GM18498 (cell line): ENCODE measurements at regions not wholly inside any gene's neighbourhood (a gene's known extent, or its start where the extent isn't known, plus 50 kb on each side); places are given as distances from the start of the nearest gene placed in this dataset.
"Not testable (repeated sequence)": the region's sequence is repeated elsewhere in the genome, so short reads cannot be mapped to it uniquely, and the experiment has no call there.

ENCODE experiments used
- ATAC-seq: cut with Tn5 transposase; IDR thresholded peaks from one replicate; pipeline ENCODE4 v1.9.1; 2021; ENCODE audit warnings: mild to moderate bottlenecking, moderate library complexity; ENCODE audit not compliant: unreplicated experiment

DNA sequence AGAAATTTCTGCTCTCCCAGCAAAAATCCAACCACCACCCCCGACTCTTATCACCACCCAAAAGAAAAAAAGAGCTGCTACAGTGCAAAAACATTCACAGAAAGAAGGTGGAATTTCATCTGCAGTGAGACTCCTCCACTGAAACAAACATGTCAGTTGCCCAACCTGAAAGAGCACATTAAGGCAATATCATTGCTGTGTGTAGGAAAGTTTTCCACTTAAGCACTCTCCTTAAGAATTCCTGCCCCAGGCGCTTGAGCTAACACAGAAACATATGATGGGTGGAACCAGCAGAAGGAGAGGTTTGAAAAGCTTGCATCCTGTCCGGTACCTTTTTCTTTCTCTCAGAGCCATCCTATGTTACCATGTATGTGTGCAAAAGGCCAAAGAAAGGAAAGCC lies 200.8 kb upstream of the GADL1 start:
- ATAC-seq: no peak

DNA sequence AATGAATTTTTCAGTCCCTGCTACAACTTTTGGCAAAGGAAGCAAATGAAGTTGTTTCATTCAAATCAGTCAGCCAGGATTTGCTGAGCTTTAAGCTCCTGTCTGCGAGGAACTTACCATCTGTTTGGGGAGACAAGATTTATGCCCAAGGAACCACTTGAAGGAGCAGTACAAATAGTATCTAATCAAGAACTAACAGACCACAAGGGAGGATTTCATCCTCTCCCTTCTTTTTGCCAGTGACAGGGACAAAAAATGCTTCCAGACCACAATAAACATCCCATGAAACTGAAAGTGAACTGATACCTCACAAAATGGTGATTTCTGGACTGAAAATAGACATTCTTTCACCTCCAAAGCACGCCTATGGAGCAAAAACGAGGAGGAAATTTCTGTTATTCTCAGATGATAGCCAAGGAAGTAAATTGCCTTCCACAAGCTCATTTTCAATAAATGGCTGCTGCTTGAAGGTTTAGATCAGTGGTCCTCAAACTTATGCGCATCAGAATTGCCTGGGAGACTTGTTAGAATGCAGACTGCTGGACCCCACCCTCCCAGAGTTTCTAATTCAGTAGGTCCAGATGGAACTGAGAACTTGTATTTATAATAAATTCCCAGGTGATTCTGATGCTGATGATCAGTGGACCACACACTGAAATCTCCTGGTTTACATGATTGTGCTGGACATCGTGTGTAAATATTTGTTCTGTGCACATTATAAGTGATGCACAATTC lies 202.4 kb upstream of the GADL1 start:
- no peak for ATAC-seq

DNA sequence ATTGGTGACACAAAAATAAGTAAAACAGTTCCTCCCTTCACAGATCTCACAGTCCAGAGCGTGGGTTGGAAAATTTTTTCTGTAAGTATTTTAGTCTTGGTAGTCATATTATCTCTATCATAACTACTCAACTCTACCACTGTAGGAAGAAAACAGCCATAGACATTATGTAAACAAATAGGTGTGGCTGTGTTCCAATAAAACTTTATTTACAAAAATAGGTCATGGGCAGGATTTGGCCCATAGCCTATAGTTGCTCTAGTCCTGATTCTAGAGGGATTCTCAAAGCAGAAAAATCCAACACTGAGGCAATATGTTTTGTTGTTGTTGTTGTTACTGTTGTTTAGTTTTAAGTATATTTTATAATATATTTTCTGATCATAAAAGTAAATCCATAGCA lies 206.1 kb upstream of the GADL1 start:
- no peak for ATAC-seq

DNA sequence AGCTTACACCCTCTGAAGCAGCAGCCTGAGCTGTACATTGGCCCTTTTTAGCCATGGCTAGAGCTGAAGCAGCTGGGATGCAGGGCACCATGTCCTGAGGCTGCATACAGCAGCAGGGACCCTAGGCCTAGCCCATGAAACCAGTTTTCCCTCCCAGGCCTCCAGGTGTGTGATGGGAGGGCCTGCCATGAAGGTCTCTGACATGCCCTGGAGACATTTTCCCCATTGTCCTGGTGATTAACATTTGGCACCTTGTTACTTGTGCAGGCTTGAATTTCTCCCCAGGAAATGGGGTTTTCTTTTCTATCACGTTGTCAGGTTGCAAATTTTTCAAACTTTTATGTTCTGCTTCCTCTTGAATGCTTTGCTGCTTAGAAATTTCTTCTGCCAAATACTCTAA lies 206.8 kb upstream of the GADL1 start:
- not testable (repeated sequence) for ATAC-seq

DNA sequence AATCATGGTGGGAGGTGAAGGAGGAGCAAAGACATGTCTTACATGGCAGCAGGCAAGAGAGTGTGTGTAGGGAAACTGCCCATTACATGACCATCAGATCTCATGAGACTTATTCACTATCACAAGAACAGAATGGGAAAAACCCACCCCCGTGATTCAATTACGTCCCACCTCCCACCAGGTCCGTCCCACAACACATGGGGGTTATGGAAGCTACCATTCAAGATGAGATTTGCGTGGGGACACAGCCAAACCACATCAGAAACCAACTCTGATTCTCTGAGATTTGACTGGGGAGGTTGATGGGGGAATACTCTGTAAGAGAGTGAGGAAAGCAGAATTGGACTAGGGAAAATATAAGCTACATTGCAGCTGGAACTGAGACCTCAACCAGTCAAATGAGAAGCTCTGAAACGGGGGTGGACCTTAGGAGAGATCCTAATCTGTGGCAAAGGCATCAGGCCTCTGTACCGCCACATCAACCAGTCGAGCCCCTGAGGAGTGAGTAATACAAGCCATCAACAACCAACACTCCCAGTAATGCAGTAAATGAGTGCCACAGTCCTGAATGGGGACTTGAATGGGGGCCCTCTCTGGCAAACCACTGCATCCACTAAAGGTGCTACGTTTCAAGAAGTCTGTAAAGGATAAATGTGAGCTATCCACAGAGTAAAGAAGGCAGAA lies 207.9 kb upstream of the GADL1 start:
- ATAC-seq: no peak

DNA sequence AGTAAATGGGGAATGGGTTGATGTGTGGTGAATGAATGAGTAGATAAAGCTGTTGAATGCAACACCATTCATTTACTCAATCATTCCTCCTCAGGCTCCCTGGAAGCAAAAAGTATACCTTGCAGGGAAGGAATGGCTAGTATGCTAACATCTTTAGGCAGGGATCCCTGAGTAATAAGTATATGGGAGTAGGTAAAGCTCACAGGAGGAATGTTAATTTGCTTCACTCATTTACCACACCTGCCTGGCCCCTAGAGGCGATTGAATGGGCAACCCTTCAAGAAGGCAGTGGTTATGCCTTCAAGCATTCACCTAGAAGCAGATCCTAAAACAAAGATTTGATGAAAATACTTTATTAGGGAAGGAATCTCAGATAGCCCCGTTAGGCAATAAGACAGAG lies 208.7 kb upstream of the GADL1 start:
- no peak for ATAC-seq

DNA sequence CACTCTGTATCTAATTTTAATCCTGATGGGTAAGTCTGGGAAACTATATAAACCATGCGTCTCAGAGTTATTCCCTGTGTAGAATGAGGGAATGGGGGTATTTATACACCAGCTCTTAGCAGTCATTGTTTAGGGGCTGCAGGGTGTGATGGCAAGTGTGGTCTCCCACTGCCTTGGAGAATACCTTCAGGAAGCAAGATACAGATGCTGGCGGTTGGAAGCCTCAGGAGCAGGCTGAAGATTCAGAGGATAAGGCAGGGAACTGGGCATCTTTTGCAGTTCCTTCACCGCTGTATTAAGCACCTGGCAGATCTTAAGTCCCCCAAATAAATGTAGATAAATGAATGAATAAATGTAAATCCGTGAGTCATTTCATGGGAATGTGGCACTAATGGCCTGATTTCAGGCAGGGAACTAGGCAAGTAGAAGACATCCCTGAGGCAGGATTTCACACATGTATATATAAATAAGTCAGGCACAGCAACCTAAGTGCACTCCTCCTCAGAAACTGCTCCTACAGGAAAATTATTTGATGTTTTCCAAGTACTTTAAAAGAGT lies 209.2 kb upstream of the GADL1 start:
- ATAC-seq: no peak

DNA sequence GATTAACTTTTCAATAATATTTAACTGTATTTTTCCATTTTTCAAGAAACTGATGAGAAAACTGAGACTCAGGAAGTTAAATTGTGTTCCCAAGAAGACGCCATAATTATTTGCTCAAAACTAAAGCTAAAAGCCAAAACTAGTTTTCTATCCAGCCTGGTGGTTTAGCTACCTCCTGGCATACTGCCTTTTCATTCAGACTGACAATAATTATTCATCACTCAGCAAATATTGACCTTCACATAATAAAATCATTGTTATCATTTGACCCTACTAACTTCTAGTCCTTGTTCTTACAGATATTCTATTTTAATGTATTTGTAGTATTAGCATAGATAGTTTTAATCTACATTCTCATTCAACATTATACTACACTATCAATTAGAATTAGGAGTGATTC lies 210.6 kb upstream of the GADL1 start:
- ATAC-seq: no peak

DNA sequence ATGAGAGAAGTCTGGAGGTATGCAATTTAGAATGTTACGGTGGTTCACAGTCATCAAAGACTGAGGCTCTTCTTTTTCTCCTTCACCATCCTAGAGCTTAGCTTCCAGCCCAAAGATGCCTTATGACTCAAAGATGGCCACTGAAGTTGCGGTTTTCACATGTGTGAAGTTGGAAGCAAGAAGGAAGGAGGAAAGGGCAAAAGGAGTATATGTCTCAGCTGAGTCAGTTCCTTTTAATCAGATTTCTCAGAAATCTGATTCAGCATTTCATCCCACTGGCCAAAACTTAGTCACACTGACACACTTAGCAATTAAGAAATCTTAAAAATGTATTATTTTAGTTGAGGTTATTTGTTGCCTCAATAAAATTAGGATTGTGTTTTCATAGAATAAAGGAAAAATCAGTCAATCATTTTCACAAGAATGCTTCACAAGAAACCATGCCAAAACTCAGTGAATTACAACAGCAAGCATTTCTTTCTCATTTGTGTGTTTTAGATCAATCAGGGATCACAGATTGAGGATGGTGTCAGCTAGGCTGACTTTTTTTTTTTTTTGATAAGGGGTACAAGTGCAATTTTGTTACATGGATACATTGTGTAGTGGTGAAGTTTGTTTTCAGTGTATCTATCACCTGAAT lies 211.1 kb upstream of the GADL1 start:
- ATAC-seq: no peak

DNA sequence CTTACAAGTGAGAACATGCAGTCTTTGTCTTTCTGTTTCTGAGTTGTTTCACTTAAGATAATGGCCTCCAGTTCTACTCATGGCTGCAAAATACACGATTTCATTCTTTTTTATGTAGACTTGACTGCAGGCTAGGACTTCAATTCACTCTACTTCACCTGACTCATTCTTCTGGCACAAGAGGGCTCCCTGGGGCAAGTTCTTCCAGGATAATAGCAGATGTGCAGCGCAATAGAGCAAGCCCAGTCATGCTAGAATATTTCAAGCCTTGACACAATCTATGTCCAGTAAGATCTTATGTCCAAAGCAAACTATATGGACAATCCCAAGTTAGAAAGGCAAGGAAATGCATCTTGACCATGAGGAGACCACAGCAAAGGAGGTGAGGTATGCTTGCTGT lies 211.7 kb upstream of the GADL1 start:
- no peak for ATAC-seq

DNA sequence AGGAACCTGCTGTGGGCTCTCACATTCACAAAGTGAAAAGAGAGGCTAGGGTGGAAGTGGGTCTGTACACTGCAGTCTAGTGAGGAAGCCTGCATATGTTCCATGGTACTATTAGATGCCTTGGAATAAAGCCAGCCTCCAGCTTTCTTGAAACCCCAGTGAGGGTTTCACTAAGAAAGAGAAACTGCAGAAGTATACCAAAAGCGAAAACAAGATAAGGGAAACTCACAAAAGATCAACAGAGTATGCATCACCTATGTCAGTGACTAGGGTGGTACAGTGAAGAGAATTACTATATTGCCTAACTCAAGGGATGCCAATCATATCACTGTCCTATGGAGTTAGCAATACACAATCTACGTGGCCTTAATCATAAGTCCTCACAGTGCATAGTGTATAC lies 212.5 kb upstream of the GADL1 start:
- ATAC-seq: peak; percentile 100

DNA sequence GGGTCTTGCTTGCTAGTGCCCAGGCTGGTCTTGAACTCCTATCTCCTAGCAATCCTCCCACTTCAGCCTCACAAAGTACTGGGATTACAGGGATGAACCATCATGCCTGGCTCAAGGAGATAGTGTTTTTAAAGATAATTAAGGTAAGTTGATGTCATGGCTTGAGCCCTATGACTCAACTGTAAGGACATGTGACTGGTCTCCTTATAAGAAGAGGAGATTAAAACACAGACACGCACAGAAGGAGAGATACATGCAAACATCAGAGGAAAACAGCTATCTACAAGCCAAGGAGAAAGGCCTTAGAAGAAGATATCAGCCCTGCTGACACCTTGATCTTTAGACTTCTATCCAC lies 220.4 kb upstream of the GADL1 start:
- no peak for ATAC-seq

DNA sequence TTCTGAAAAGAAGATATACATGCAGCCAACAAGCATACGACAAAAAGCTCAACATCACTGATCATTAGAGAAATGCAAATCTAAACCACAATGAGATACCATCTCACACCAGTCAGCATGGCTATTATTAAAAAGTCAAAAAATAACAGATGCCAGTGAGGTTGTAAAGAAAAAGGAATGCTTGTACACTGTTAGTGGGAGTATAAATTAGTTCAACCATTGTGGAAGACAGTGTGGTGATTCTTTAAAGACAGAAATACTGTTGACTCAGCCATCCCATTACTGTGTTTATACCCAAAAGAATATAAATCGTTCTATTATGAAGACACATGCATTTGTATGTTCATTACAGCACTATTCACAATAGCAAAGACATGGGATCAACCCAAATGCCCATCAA lies 221.1 kb upstream of the GADL1 start:
- ATAC-seq: not testable (repeated sequence)

DNA sequence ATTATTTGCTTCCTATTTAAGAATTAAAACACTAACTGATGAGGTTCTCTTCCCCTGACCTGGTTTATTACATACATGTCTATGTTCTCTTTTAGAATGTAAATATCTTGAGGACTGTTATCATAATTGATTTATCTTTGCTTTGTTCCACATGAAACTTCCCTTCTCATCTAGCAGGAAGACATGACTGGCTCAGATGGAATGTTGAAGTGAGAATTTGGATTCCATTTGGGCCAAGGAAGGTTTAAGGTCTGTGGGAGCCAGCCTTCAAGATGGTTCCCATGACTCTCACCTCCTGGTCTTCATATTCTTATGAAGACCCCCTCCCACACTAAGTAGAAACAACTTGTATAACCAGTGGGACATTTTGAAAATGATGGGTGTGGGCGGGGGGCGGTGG lies 222.2 kb upstream of the GADL1 start:
- no peak for ATAC-seq

DNA sequence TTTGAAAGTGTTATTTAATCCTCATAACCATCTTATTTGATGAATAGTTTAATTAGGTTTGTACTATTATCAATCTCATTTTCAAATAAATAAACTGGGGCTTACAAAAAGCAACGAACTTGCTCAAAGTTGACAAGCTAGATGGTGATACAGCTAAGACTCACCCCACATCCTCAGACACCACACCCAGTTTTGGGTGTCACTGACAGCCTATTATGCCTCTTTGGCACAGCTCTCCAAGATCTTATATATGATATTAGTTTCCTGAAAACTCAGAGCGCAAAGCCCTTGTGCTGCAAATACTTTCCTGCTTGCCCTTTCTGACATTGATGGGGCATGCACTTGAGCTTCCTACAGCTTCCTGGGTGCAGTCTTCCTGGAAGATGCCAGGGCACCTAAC lies 223.4 kb upstream of the GADL1 start:
- no peak for ATAC-seq

DNA sequence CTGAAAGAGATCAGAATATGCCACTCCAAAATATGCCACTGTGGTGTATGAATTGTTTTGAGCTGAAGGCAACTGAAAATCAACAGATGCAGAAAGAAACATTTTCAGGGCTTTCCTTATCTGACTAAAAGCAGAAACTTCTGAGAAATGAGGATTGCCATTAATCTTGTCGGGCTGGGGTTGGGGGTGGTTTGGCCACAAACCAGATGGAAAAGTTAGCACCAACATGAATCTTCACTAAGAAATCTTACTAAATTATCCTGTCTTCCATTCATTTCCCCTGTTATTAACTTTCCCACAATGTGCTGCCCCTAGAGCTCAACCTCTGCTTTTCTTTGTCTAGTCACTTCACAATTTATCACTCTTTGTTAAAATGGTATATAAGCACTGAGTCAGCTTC lies 229.9 kb upstream of the GADL1 start:
- no peak for ATAC-seq

DNA sequence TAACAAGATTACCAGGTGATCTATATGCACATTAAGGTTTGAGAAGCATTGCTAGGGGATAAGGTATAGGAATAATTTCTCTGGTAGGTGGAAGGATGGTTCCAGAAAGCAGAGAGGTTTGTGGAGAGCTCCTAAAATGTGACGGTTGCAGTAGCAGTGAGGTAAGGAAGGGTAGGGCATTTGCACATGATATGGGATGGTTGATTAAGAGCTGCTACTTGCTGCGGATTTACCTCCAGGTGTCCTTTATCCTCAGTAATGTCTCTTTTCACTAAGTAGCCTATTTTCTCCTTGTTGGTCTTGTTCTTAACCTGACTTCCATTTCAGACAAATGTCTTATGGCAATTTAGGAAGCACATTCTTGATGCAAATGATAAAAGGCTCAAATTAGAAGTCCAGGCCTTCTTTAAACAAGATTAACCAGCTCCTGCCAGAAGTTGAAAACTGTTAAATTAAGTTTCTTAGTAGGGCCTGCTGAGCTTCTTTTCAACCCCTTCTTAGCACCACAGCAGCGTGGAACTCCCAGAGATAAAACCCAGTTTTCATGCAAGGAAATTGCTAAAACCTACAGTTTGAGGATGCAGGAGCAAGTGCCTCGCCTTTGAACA lies 231.1 kb upstream of the GADL1 start:
- ATAC-seq: no peak

DNA sequence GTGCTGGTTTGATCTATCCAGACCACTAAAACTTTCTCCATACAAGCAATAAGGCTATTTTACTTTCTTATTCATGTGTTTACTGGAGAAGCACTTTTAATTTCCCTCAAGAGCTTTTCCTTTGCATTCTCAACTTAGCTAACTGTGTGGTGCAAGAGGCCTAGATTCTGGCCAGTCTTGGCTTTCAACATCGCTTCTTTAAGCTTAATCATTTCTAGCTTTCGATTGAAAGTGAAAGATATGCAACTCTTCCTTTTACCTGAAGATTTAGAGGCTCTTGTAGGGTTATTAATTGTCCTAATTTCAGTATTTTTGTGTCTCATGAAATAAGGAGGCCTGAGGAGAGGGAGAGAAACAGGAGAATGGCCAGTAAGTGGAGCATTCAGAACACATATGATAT lies 234.8 kb upstream of the GADL1 start:
- ATAC-seq: peak; percentile 50

DNA sequence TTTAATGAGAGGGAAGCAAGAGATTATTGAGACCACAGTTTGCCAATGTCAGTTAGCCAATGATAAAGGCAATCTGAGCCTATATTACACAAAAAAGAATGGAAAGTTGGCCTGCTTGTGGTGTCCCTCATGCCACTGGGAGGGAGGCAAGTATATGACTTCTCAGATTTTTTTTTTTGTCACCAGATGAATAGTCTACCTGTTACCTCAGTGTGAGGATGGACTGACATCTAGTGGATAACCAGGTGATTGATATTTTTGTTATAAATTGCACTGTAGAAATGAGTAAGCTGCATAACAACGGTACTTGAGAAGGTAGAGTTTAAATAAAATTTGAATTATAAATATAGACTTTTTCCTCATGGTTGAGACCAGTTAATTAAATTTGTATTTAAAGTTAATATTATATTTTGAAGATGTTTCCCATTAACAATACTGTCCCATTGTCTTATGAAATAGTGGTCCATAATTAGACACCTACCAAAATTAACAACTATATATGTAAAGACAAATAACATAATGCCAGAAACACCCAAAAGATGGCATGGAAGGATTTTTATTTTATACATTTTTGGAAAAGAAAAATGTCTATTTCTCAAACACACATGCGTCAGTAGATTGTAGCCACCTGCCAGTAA lies 237.8 kb upstream of the GADL1 start:
- peak; percentile 57 for ATAC-seq

DNA sequence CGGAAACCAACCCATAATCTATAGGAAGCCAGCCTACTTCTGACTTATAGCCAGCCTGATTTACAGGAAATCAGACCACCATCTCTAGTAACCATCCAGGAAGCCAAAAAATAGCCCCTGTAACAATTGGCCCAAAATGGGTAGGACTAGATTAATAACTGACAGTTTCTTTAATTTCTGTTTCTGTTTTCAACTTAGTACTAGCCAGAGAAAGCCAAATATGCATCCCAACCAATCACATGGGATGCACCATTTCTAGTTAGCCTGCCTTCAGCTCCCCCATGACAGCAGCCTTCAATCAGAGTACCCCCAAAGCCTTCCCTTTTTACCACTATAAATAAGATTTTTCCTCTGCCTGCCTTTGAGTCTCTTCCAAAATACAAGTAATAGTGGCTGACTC lies 239.1 kb upstream of the GADL1 start:
- peak; percentile 30 for ATAC-seq

DNA sequence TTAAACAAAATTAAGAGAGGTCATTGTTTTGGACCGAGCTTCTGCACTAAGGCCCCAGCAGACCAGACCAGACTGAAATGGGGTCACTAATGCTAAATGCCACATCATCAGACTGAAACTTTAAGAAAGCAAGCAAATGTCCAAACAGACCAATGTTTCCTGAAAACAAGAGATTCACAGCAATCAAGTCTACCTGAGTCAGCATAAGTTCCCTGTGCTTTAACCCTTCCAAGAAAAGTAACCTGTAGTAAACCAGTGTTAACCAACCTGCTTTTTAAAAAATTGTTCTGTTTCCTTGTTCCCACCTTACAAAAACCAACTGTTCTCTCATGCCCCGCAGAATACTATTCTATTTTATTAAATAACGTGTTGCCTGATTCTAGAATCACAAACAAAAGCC lies 241.1 kb upstream of the GADL1 start:
- ATAC-seq: no peak
